ENCODE measurements at regions not wholly inside any gene's neighbourhood (a gene's known extent, or its start where the extent isn't known, plus 50 kb on each side); places are given as distances from the start of the nearest gene placed in this dataset.

- H3K36me3 ChIP-seq (ENCODE audit: insufficient read depth, low read length): no peaks in the 10 kb centered on the region
Observed at GRCh38 chr14:101418601-101419000, 142.7 kb upstream of the DIO3 start.

GRCh38 chr14:101426466-101426865 is 134.8 kb upstream of the DIO3 start:
- DNase-seq (ENCODE audit: low read depth, low spot score): no peak
- H3K9me3 ChIP-seq (ENCODE audit: low read depth, low read length): no peaks in the 10 kb centered on the region
- no peak overlapping the region for H3K9ac ChIP-seq (ENCODE audit: insufficient read length)
- H3K27ac ChIP-seq: no peak overlapping the region
- H3K4me3 ChIP-seq: no peak overlapping the region
- TF ChIP-seq FOXP2 (optimal IDR thresholded peaks at IDR 0.05; ENCODE audit: control extremely low read depth, extremely low read length, insufficient read depth): no peak
- no peak for TF ChIP-seq POLR2AphosphoS5 (IDR thresholded peaks at IDR 0.05; ENCODE audit: borderline replicate concordance, low read depth, low read length)
- TF ChIP-seq EZH2 (IDR thresholded peaks at IDR 0.05): no peak
- no peaks in the 10 kb centered on the region for H3K36me3 ChIP-seq (ENCODE audit: insufficient read depth, low read length)

More at GRCh38 chr14:101418601-101419000, 142.7 kb upstream of the DIO3 start:
- Histone ChIP-seq H3K27ac (no peak overlapping the region), H3K9ac (ENCODE audit: insufficient read length) (no peak overlapping the region), H3K4me3 (no peak overlapping the region), H3K9me3 (ENCODE audit: low read depth, low read length) (no peaks in the 10 kb centered on the region; the same call in 1 of the 2 replicates)
- TF ChIP-seq FOXP2 (optimal IDR thresholded peaks at IDR 0.05; ENCODE audit: control extremely low read depth, extremely low read length, insufficient read depth): no peak
- TF ChIP-seq EZH2 (IDR thresholded peaks at IDR 0.05): no peak
- no peak for TF ChIP-seq POLR2AphosphoS5 (IDR thresholded peaks at IDR 0.05; ENCODE audit: borderline replicate concordance, low read depth, low read length)
- DNase-seq (ENCODE audit: low read depth, low spot score): no peak

- no peak for TF ChIP-seq EZH2 (IDR thresholded peaks at IDR 0.05)
- no peaks in the 10 kb centered on the region for H3K36me3 ChIP-seq (ENCODE audit: insufficient read depth, low read length)
- no peak overlapping the region for H3K27ac ChIP-seq
- no peak overlapping the region for H3K4me3 ChIP-seq
- H3K9ac ChIP-seq (ENCODE audit: insufficient read length): no peak overlapping the region
- H3K9me3 ChIP-seq (ENCODE audit: low read depth, low read length): no peaks in the 10 kb centered on the region
- no peak for DNase-seq (ENCODE audit: low read depth, low spot score)
Observed at GRCh38 chr14:101428409-101428808, 132.9 kb upstream of the DIO3 start.

GRCh38 chr14:101435546-101435945 is 125.7 kb upstream of the DIO3 start:
- DNase-seq (ENCODE audit: low read depth, low spot score): no peak
- no peak for TF ChIP-seq POLR2AphosphoS5 (IDR thresholded peaks at IDR 0.05; ENCODE audit: borderline replicate concordance, low read depth, low read length)
- TF ChIP-seq EZH2 (IDR thresholded peaks at IDR 0.05): no peak
- TF ChIP-seq FOXP2 (optimal IDR thresholded peaks at IDR 0.05; ENCODE audit: control extremely low read depth, extremely low read length, insufficient read depth): no peak
- H3K9ac ChIP-seq (ENCODE audit: insufficient read length): no peak overlapping the region
- H3K27ac ChIP-seq: no peak overlapping the region
- H3K9me3 ChIP-seq (ENCODE audit: low read depth, low read length): no peaks in the 10 kb centered on the region
- H3K4me3 ChIP-seq: no peak overlapping the region
- no peaks in the 10 kb centered on the region for H3K36me3 ChIP-seq (ENCODE audit: insufficient read depth, low read length)

GRCh38 chr14:101439023-101439422 is 122.3 kb upstream of the DIO3 start:
- no peak for TF ChIP-seq FOXP2 (optimal IDR thresholded peaks at IDR 0.05; ENCODE audit: control extremely low read depth, extremely low read length, insufficient read depth)
- no peak for TF ChIP-seq EZH2 (IDR thresholded peaks at IDR 0.05)
- TF ChIP-seq POLR2AphosphoS5 (IDR thresholded peaks at IDR 0.05; ENCODE audit: borderline replicate concordance, low read depth, low read length): no peak
- no peak for DNase-seq (ENCODE audit: low read depth, low spot score)
- Histone ChIP-seq H3K27ac (no peak overlapping the region), H3K9ac (ENCODE audit: insufficient read length) (no peak overlapping the region), H3K4me3 (no peak overlapping the region), H3K9me3 (ENCODE audit: low read depth, low read length) (no peaks in the 10 kb centered on the region), H3K36me3 (ENCODE audit: insufficient read depth, low read length) (no peaks in the 10 kb centered on the region)

- Histone ChIP-seq H3K9ac (ENCODE audit: insufficient read length) (no peak overlapping the region), H3K9me3 (ENCODE audit: low read depth, low read length) (no peaks in the 10 kb centered on the region), H3K27ac (no peak overlapping the region), H3K4me3 (no peak overlapping the region), H3K36me3 (ENCODE audit: insufficient read depth, low read length) (no peaks in the 10 kb centered on the region)
- no peak for TF ChIP-seq POLR2AphosphoS5 (IDR thresholded peaks at IDR 0.05; ENCODE audit: borderline replicate concordance, low read depth, low read length)
- no peak for TF ChIP-seq FOXP2 (optimal IDR thresholded peaks at IDR 0.05; ENCODE audit: control extremely low read depth, extremely low read length, insufficient read depth)
- TF ChIP-seq EZH2 (IDR thresholded peaks at IDR 0.05): no peak
- DNase-seq (ENCODE audit: low read depth, low spot score): no peak
Observed at GRCh38 chr14:101440496-101440895, 120.8 kb upstream of the DIO3 start.

GRCh38 chr14:101441710-101442109 is 119.6 kb upstream of the DIO3 start:
- H3K9me3 ChIP-seq (ENCODE audit: low read depth, low read length): no peaks in the 10 kb centered on the region
- H3K36me3 ChIP-seq (ENCODE audit: insufficient read depth, low read length): no peaks in the 10 kb centered on the region
- H3K9ac ChIP-seq (ENCODE audit: insufficient read length): no peak overlapping the region
- no peak overlapping the region for H3K4me3 ChIP-seq
- H3K27ac ChIP-seq: no peak overlapping the region
- DNase-seq (ENCODE audit: low read depth, low spot score): no peak
- TF ChIP-seq FOXP2 (optimal IDR thresholded peaks at IDR 0.05; ENCODE audit: control extremely low read depth, extremely low read length, insufficient read depth) (no peak), POLR2AphosphoS5 (IDR thresholded peaks at IDR 0.05; ENCODE audit: borderline replicate concordance, low read depth, low read length) (no peak), EZH2 (IDR thresholded peaks at IDR 0.05) (no peak)

GRCh38 chr14:101442451-101442850 is 118.8 kb upstream of the DIO3 start:
- DNase-seq (ENCODE audit: low read depth, low spot score): no peak
- no peak overlapping the region for H3K9ac ChIP-seq (ENCODE audit: insufficient read length)
- H3K4me3 ChIP-seq: no peak overlapping the region
- no peaks in the 10 kb centered on the region for H3K36me3 ChIP-seq (ENCODE audit: insufficient read depth, low read length)
- no peak overlapping the region for H3K27ac ChIP-seq
- H3K9me3 ChIP-seq (ENCODE audit: low read depth, low read length): no peaks in the 10 kb centered on the region
- TF ChIP-seq FOXP2 (optimal IDR thresholded peaks at IDR 0.05; ENCODE audit: control extremely low read depth, extremely low read length, insufficient read depth) (no peak), POLR2AphosphoS5 (IDR thresholded peaks at IDR 0.05; ENCODE audit: borderline replicate concordance, low read depth, low read length) (no peak), EZH2 (IDR thresholded peaks at IDR 0.05) (no peak)

- TF ChIP-seq EZH2 (IDR thresholded peaks at IDR 0.05): no peak
- no peak for TF ChIP-seq POLR2AphosphoS5 (IDR thresholded peaks at IDR 0.05; ENCODE audit: borderline replicate concordance, low read depth, low read length)
- no peak for TF ChIP-seq FOXP2 (optimal IDR thresholded peaks at IDR 0.05; ENCODE audit: control extremely low read depth, extremely low read length, insufficient read depth)
- no peak for DNase-seq (ENCODE audit: low read depth, low spot score)
- Histone ChIP-seq H3K9me3 (ENCODE audit: low read depth, low read length) (no peaks in the 10 kb centered on the region), H3K36me3 (ENCODE audit: insufficient read depth, low read length) (no peaks in the 10 kb centered on the region), H3K4me3 (no peak overlapping the region), H3K27ac (no peak overlapping the region), H3K9ac (ENCODE audit: insufficient read length) (no peak overlapping the region)
Observed at GRCh38 chr14:101444116-101444515, 117.2 kb upstream of the DIO3 start.

Measured in SK-N-MC (cell line).